Dedifferentiated amniotic fluid mesenchymal stem cell (primary cell): ENCODE measurements at regions not wholly inside any gene's neighbourhood (a gene's known extent, or its start where the extent isn't known, plus 50 kb on each side); places are given as distances from the start of the nearest gene placed in this dataset.
A peak's percentile ranks its signal among the peaks of the same experiment; 100 is the strongest.

ENCODE experiments used
- DNase-seq: peaks from one replicate; pipeline ENCODE4 v3.0.0-alpha.2; 2016; ENCODE audit errors: extremely low spot score

- no peak for DNase-seq
These were observed 130.1 kb upstream of the DKK2 start for GRCh38 chr4:107166181-107166580.

GRCh38 chr4:107164962-107165475, 128.9 kb upstream of the DKK2 start:
- DNase-seq = no peak

- DNase-seq = no peak
These were observed 120.3 kb upstream of the DKK2 start for GRCh38 chr4:107156443-107156842.

DNA sequence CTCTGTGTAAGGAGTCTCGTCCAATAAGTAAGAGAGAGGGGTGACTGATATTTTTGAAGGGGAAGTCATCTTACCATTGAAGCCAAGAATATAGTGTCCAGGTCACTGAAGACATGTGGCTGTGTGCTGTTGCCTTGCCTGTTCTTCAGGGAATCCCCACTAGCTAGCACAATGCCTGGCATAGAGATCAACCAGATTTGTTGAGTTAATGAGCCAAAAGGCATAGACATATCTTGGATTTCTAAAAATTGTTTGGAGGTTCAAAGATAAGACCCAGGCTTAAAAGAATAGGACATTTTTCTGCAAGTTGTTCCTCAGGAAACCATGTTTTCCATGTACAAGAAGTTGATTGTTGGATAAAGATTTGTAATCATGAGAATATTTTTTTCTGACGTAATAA, 119.3 kb upstream of the DKK2 start:
- DNase-seq = no peak

DNA sequence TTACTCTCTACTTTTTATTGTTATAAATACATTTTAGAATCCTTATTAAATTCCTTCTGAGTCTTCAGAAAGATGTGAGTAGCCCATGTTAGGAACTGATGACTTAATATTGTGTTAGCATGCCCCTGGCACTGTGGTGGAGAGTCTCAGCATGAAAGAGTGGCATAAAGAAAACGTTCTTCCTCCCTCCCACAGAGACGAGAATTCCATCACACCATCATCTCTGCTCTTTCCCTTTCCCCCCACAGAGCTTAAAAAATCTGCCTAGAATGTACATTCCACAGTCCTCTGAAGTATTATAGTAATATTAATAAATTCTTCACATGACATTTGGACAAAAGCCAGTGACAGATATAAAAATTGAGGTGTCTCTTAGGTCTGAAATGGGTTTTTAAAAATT, 117.8 kb upstream of the DKK2 start:
- DNase-seq = no peak

- DNase-seq = no peak
These were observed 117.1 kb upstream of the DKK2 start for GRCh38 chr4:107153228-107153627.

- no peak for DNase-seq
These were observed 115.1 kb upstream of the DKK2 start for GRCh38 chr4:107151173-107151572.

DNA sequence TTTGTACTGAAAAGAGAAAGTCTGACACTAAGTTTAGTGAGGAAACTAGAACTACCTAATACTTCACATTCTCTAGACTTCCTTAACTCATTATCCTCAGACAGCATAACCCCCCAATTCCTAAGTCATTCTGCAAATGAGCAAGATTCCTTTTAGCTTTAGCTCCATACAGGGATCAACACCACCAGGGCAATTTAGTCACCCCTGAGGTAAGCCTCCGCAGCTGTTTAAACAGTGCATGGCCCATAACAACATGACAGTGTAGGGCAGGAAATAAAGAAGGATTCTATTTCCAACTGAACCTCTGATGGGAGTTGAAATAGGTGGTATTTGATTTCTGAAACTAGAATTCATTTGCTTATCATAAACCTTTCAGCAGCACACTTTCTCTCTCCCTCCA, 112.8 kb upstream of the DKK2 start:
- no peak for DNase-seq

GRCh38 chr4:107147873-107148272, 111.8 kb upstream of the DKK2 start:
- no peak for DNase-seq

DNA sequence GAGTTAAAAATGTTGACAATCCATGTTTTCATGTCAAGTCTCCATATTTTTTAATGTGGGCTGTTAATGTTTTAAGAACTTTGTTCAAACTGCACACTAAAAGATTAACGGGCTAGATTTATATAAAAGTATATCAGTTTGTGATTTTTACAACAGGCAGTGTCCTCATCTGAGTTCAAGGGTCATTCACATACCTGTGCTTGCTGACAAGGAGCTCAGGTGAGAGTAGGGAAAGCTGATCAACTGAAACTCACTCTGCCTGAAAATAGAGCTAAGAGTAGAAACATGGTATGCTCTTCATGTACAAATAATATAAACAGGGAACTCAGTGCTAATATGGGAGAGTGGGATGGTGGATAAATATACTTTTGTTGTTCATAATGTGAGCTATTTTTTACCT, 102.3 kb upstream of the DKK2 start:
- DNase-seq = no peak

DNA sequence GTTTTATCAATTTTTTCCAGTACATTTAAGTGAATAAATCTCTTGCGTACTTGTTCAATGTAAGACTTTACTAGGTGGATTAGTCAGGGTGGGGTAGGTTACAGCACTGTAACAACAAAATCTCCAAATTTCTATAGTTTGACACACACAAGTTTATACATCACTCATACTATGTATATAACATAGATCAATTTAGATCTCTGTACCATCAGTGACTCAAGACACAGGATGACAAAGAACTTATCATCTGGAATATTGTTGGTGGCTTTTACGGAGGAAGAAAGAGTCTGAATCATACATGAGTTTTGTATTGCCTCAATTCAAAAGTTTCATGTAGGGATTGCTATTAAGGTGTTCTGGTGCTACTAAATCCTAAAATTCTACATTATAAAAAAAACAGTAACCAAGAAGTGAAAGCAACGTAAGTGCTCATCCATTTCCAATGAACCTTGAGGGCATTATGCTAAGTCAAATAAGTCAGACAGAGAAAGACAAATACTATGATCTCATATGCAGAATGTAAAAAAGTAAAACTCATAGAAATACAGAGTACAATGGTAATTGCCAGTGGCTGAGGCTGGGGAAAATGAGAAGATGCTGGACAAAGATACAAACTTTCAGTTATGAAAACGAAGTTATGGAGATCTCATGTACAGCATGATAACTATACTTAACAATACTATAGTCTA, 98.0 kb upstream of the DKK2 start:
- DNase-seq = no peak

DNA sequence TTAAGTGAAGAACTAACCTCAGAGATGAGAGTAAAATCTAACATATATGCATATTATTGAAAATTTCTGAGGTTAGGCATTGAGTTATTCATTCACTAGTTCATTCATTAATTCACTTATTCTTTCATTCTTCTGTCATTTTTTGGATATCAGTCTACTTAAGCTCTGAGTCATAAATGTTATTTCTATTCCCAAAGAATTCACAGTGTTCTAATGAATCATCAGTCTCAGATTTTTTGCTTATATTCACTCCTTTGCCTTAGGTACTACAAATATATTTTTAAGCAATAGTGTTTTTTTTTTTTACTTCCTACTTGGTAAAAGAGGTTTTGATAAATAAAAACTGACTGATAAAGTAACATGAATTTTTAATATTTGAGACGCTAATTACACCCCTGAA, 95.2 kb upstream of the DKK2 start:
- DNase-seq = peak; percentile 17

DNA sequence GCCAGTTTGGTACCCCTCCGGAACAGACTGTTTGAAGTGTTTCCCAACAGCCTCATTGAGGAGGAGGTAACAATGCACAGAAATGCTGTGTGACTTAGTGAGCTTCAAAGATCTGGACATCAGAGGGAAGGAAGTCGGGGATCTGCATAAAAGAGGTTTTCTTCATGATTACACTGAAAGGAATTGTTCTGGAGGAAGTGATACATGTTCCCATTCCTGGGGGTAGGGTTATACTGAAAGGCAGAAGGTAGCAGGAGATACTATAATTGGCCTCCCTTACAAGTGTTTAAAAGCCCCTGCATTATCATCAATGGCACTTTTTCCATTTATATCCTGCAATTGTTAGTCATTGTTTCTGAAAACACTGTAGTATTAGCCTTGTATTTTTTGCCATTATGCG, 94.0 kb upstream of the DKK2 start:
- no peak for DNase-seq

- no peak for DNase-seq
These were observed 93.5 kb upstream of the DKK2 start for GRCh38 chr4:107129611-107130010.

- no peak for DNase-seq
These were observed 93.0 kb upstream of the DKK2 start for GRCh38 chr4:107129076-107129475.

DNA sequence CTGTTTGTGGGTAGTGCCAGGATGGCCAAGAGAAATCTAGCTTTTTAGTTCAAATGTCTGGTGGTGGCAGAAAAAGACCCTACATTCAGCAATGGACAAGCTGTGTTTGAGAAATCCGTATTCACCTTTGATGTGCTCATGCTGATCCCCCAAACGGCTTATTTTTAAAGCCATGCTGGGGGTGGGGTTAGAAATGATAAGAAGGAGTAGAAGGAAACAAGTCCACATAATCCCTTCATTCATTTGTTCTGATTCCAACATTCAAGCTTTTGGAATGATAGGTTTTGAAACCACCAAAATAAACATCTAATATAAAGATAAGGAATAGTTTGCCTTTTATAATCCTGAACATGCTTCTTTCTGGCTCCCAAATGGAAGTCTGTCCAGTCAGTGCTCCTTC, 92.0 kb upstream of the DKK2 start:
- no peak for DNase-seq

- DNase-seq = no peak
These were observed 89.4 kb upstream of the DKK2 start for GRCh38 chr4:107125496-107125895.

DNA sequence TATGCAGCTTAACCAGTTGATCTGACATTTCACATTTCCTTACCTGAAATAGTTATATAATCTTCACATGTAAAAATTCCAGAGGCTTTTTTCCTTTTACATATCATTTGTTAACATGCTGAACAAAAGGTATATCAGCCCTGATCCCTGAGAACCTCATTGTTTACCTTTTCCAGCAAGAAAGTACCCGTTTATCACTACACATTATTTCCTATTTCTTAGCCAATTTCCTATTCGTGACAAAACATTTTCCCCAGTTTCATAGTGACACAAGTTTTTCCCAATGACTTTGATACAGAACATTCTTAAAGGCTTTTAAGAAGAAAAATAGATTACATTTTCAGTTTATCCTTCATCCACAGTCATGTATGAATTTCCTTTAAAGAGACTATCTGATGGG, 86.6 kb upstream of the DKK2 start:
- DNase-seq = no peak

DNA sequence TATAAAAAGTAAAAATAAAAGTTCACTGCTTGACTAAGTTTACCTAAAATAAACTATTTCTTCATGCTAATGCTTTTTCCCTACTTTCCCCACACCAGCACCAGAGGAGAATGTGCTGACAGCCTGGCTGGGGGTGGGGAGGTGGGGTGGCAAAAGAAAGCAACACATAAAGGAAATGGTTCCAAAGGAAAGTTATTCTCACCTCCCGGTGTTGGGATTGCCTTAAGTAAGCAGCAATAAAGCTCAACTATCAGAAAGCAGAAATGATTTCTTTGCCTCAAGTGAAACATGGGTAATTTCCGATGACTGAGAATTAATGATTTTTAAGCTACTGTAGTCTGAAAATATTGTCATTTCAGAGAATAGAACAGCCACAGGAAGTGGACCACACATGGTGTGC, 84.5 kb upstream of the DKK2 start:
- DNase-seq = no peak

DNA sequence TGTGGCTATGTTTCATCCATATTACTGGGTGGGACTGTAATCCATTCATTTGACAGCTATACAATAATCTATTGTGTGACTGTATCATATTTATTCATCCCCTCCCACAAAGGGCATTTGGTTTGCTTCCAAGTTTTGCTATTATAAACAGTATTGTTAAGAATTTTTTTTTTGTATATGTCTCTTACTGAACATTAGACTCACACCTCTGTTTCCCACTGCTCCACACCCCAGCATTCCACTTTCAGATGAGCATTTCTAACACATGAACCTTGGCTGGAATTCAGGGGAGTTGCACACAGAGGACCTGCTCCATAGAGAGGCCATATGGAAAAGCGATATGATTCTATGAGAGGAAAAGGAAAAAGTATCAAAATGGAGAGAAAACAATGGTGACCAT, 81.6 kb upstream of the DKK2 start:
- DNase-seq = no peak

DNA sequence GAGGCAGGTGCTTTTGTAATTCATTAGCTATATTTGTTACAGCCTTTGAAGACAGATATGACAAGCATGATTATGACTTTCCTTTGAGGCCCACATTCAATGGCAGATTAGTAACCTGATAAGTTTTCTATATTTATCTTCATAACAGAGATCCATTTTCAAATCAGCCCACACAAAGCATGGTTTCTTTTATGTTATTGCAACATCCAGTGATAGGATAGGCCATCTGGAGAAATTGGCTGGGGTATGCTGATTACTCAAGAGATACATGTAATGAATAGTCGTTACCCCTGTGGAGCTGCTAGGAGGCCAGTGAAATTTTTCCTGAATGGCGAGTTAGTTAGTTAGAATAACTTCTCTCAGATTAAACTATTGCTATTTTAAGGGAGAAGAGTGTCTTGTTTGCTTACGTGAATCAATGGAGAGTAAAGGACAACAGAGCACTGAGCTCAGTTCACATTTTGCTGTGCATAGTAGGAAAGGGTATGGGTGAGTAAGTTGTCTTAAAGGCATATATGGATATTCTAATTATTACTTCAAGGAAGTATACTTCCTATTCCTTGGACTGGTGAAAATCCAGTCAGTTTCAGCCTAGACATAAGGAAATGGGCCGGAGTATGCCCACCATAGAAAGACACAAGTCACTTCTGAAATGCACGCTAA, 79.2 kb upstream of the DKK2 start:
- no peak for DNase-seq

- no peak for DNase-seq
These were observed 77.9 kb upstream of the DKK2 start for GRCh38 chr4:107114059-107114458.

DNA sequence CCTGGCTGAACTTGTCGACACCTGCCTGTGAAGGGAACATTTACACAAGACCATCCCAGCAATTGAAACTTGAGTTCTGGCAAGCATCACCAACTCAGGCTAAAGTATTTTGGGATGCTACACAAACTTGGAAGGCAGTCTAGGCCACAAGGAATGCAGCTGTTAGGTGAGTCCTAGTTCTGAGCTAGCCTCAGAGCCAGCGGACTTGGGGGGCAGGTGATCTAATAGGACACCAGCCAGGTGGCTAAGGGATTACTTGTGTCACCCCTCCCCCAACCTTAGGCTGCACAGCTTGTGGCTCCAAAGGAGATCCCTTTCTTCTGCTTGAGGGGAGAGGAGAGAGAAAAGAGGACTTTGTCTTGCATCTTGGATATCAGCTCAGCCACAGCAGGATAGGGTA, 62.3 kb upstream of the DKK2 start:
- no peak for DNase-seq

- no peak for DNase-seq
These were observed 58.9 kb upstream of the DKK2 start for GRCh38 chr4:107094976-107095375.
